SHP77 (cell line): ENCODE measurements at regions not wholly inside any gene's neighbourhood (a gene's known extent, or its start where the extent isn't known, plus 50 kb on each side); places are given as distances from the start of the nearest gene placed in this dataset.

Experiments used
- DNase-seq, 2 experiments: peaks; one replicate each; lab custom pipeline; 2025; lab: John Stamatoyannopoulos, UW

GRCh38 chr22:44368611-44369292 is 56.0 kb upstream of the SHISAL1 start:
- DNase-seq, result no peak

GRCh38 chr22:44366372-44367300 is 53.9 kb upstream of the SHISAL1 start:
- DNase-seq, result peak; percentile 37 to 68

- no peak for DNase-seq
Measured at GRCh38 chr22:44365832-44366231, 53.1 kb upstream of the SHISAL1 start.

GRCh38 chr22:44365191-44365590 is 52.4 kb upstream of the SHISAL1 start:
- peak; percentile 62 to 84 for DNase-seq

- DNase-seq, result no peak
Measured at GRCh38 chr22:44364751-44365130, 52.0 kb upstream of the SHISAL1 start.

- DNase-seq, result no peak
Measured at GRCh38 chr22:44363980-44364750, 51.4 kb upstream of the SHISAL1 start.

- DNase-seq, result peak; percentile 96 to 97
Measured at GRCh38 chr22:44363013-44363979, 50.5 kb upstream of the SHISAL1 start.

GRCh38 chr22:44362249-44363012 is 49.7 kb upstream of the SHISAL1 start:
- DNase-seq, result no peak
